Panc1 (cell line): ENCODE measurements at regions not wholly inside any gene's neighbourhood (a gene's known extent, or its start where the extent isn't known, plus 50 kb on each side); places are given as distances from the start of the nearest gene placed in this dataset.

Source experiments
- ATAC-seq: fragments of 200-7000 bp; cut with Tn5 transposase; 2 replicates; pipeline ENCODE4 v1.9.1; 2020; ENCODE audit warnings: mild to moderate bottlenecking, moderate library complexity
- BruUV-seq: library from RNA; stranded (reverse); fragments of 400-500 nt; replicated peaks from 2 replicates; lab custom pipeline; 2021; lab: Mats Ljungman, UMichigan
- CTCF ChIA-PET: fragments of 300-600 bp; sonication (Branson Sonifier 250); formaldehyde crosslinking; loops from one replicate; lab custom pipeline; 2022; ENCODE audit warnings: antibody characterized with exemption; lab: Charles Lee
- POLR2A ChIA-PET: fragments of 300-600 bp; sonication (Branson Sonifier 250); formaldehyde crosslinking; loops from one replicate; lab custom pipeline; 2022; ENCODE audit warnings: antibody characterized with exemption; lab: Charles Lee
- DNase-seq: peaks from one replicate; pipeline ENCODE4 v3.0.0-alpha.2; 2010; ENCODE audit warnings: low read depth, low spot score
- H3K27ac ChIP-seq: 2 replicates; pipeline ENCODE4 v1.5.1; 2011; ENCODE audit warnings: mild to moderate bottlenecking, low read length, inconsistent platforms
- H3K27me3 ChIP-seq: fragments of 200-500 bp; sonication (Bioruptor generic); 2 replicates; pipeline ENCODE4 v1.6.0; 2014; ENCODE audit warnings: low read length, inconsistent platforms; ENCODE audit not compliant: control insufficient read depth, insufficient read depth
- H3K36me3 ChIP-seq: fragments of 200-500 bp; sonication (Bioruptor generic); 2 replicates; pipeline ENCODE4 v1.5.1; 2014; ENCODE audit warnings: inconsistent platforms, mild to moderate bottlenecking, low read length, moderate library complexity; ENCODE audit not compliant: control insufficient read depth, insufficient read depth
- H3K4me1 ChIP-seq: 2 replicates; pipeline ENCODE4 v1.5.1; 2011; ENCODE audit warnings: inconsistent platforms, mild to moderate bottlenecking, low read length, moderate library complexity; ENCODE audit not compliant: control insufficient read depth, insufficient read depth
- H3K4me3 ChIP-seq, 2 experiments: 2 replicates each; pipeline ENCODE4 v1.5.1; 2011 to 2012; ENCODE audit warnings: low read depth in 2 of 2, low read length in 2 of 2, mild to moderate bottlenecking in 2 of 2, inconsistent platforms in 1 of 2, moderate library complexity in 1 of 2
- H3K9me3 ChIP-seq: fragments of 200-500 bp; sonication (Bioruptor generic); 2 replicates; pipeline ENCODE4 v1.5.1; 2014; ENCODE audit warnings: low read depth, mild to moderate bottlenecking, inconsistent platforms, low read length, moderate library complexity; ENCODE audit not compliant: control insufficient read depth, insufficient read depth
- CTCF ChIP-seq: fragments of 450-650 bp; IDR thresholded peaks from 2 replicates; pipeline ENCODE4 v1.5.1; 2017; ENCODE audit warnings: mild to moderate bottlenecking
- POLR2AphosphoS5 ChIP-seq: IDR thresholded peaks from 2 replicates; pipeline ENCODE4 v1.6.1; 2012; ENCODE audit warnings: mild to moderate bottlenecking, low read depth, low read length, moderate library complexity
- REST ChIP-seq, 2 experiments: IDR thresholded peaks; 2 replicates each; pipeline ENCODE4 v1.6.1; 2011 to 2012; ENCODE audit warnings: low read depth in 2 of 2, control low read depth in 1 of 2, low read length in 1 of 2, mild to moderate bottlenecking in 1 of 2, moderate library complexity in 1 of 2; ENCODE audit not compliant: insufficient read depth in 1 of 2
- SIN3A ChIP-seq: IDR thresholded peaks from 2 replicates; pipeline ENCODE4 v1.6.1; 2012; ENCODE audit warnings: low read depth, mild to moderate bottlenecking, low read length, moderate library complexity, borderline replicate concordance; ENCODE audit not compliant: insufficient read depth
- TCF7L2 ChIP-seq: IDR thresholded peaks from 2 replicates; pipeline ENCODE4 v1.6.1; 2011; ENCODE audit warnings: mild to moderate bottlenecking, low read depth, low read length, inconsistent platforms
- in situ Hi-C: cut with HindIII; loops from 2 replicates; pipeline ENCODE4 v1.10.0; 2016; ENCODE audit warnings: low sequenced_read_pairs, low pct_unique_long_range_greater_than_20kb
- intact Hi-C: fragments of 100-400 bp; cut with micrococcal nuclease; formaldehyde crosslinking; loops from one replicate; pipeline ENCODE4 v1.10.0; 2022; ENCODE audit not compliant: unreplicated experiment

DNA sequence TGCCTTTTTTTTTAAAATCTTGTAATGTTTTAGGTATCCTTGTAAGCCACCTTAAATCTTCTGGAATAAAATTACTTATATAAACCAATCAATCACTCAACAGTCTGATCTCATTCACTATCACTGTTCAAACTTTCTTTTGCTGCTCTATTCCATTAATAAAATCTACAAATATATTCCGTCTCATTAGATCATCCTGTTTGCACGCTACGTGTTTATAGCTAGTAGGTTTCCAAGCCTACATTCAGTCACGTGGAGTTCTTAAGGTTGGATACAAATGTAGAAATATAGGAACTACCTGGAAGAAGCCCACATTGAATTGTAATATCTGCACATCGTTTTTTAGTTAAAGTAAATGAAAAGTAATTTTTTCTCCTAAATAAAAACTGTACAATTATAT lies 274.8 kb upstream of the CNTN4 start:
- DNase-seq (no peak), ATAC-seq (no peak)
- H3K4me3 ChIP-seq: no peak overlapping the region
- BruUV-seq: no TSS peak
- no peak for TF ChIP-seq CTCF
- intact Hi-C loops (no loop called here), in situ Hi-C loops (no loop called here)
- POLR2A ChIA-PET: no interaction called here
- H3K36me3 ChIP-seq: no peaks in the 10 kb centered on the region
- no peaks in the 10 kb centered on the region for H3K4me1 ChIP-seq
- CTCF ChIA-PET: no interaction called here
- no peaks in the 10 kb centered on the region for H3K9me3 ChIP-seq
- no peaks in the 10 kb centered on the region for H3K27me3 ChIP-seq
- H3K27ac ChIP-seq: no peak overlapping the region

GRCh38 chr3:1824359-1824758 lies 274.3 kb upstream of the CNTN4 start:
- Histone ChIP-seq H3K27me3 (no peaks in the 10 kb centered on the region), H3K36me3 (no peaks in the 10 kb centered on the region), H3K9me3 (no peaks in the 10 kb centered on the region), H3K27ac (no peak overlapping the region), H3K4me1 (no peaks in the 10 kb centered on the region), H3K4me3 (no peak overlapping the region)
- POLR2A ChIA-PET: no interaction called here
- no TSS peak for BruUV-seq
- CTCF ChIA-PET: no interaction called here
- TF ChIP-seq CTCF (no peak), REST (IDR thresholded peaks at IDR 0.05; ENCODE audit: insufficient read depth in 1 of 2, low read depth in 2 of 2, low read length in 1 of 2) (no peak), SIN3A (no peak), POLR2AphosphoS5 (no peak), TCF7L2 (no peak)
- intact Hi-C loops (no loop called here), in situ Hi-C loops (no loop called here)
- DNase-seq: no peak
- ATAC-seq: no peak

GRCh38 chr3:1828519-1828918 lies 270.1 kb upstream of the CNTN4 start:
- ChIA-PET CTCF (no interaction called here), POLR2A (no interaction called here)
- no peak overlapping the region for H3K4me3 ChIP-seq
- H3K36me3 ChIP-seq: no peaks in the 10 kb centered on the region
- BruUV-seq: no TSS peak
- DNase-seq: no peak
- in situ Hi-C loops: no loop called here
- no peaks in the 10 kb centered on the region for H3K27me3 ChIP-seq
- H3K9me3 ChIP-seq: no peaks in the 10 kb centered on the region
- TF ChIP-seq CTCF (no peak), POLR2AphosphoS5 (no peak), SIN3A (no peak), TCF7L2 (no peak), REST (IDR thresholded peaks at IDR 0.05; ENCODE audit: insufficient read depth in 1 of 2, low read depth in 2 of 2, low read length in 1 of 2) (no peak)
- intact Hi-C loops: no loop called here
- ATAC-seq: no peak
- H3K27ac ChIP-seq: no peak overlapping the region
- no peaks in the 10 kb centered on the region for H3K4me1 ChIP-seq
